Right renal pelvis (tissue), 4 donors: ENCODE measurements at regions not wholly inside any gene's neighbourhood (a gene's known extent, or its start where the extent isn't known, plus 50 kb on each side); places are given as distances from the start of the nearest gene placed in this dataset.

Experiments used
- DNase-seq, 4 donors: peaks; one replicate each; pipeline ENCODE4 v3.0.0-alpha.2; 2013; ENCODE audit warnings: low read depth in 4 of 4, low spot score in 3 of 4, missing footprints in 1 of 4

GRCh38 chr3:147987549-147987948 is 578.4 kb downstream of the ZIC1 start:
- no peak for DNase-seq

GRCh38 chr3:147989344-147989743 is 580.2 kb downstream of the ZIC1 start:
- DNase-seq: no peak

GRCh38 chr3:148002705-148003205 is 593.6 kb downstream of the ZIC1 start:
- DNase-seq: no peak

- no peak for DNase-seq
Observed at GRCh38 chr3:148004331-148004730, 595.2 kb downstream of the ZIC1 start.

GRCh38 chr3:148005456-148005855 is 596.3 kb downstream of the ZIC1 start:
- DNase-seq: no peak

GRCh38 chr3:148006508-148006907 is 597.3 kb downstream of the ZIC1 start:
- no peak for DNase-seq

- DNase-seq: no peak
Observed at GRCh38 chr3:148008591-148008990, 599.4 kb downstream of the ZIC1 start.

- DNase-seq: no peak
Observed at GRCh38 chr3:148020861-148021260, 611.7 kb downstream of the ZIC1 start.

GRCh38 chr3:148021381-148021780 is 612.2 kb downstream of the ZIC1 start:
- DNase-seq: no peak

- no peak for DNase-seq
Observed at GRCh38 chr3:148023994-148024393, 614.8 kb downstream of the ZIC1 start.

- no peak for DNase-seq
Observed at GRCh38 chr3:148026009-148026588, 616.9 kb downstream of the ZIC1 start.

- no peak for DNase-seq
Observed at GRCh38 chr3:148030975-148031374, 621.8 kb downstream of the ZIC1 start.

- DNase-seq: no peak
Observed at GRCh38 chr3:148034353-148034752, 625.2 kb downstream of the ZIC1 start.

GRCh38 chr3:148036331-148036876 is 627.2 kb downstream of the ZIC1 start:
- DNase-seq: no peak

GRCh38 chr3:148042663-148043445 is 633.7 kb downstream of the ZIC1 start:
- no peak for DNase-seq

- DNase-seq: no peak
Observed at GRCh38 chr3:148044151-148044550, 635.0 kb downstream of the ZIC1 start.

GRCh38 chr3:148054999-148055398 is 642.7 kb upstream of the AGTR1 start:
- no peak for DNase-seq

- DNase-seq: no peak
Observed at GRCh38 chr3:148062590-148062989, 635.1 kb upstream of the AGTR1 start.

- DNase-seq: no peak
Observed at GRCh38 chr3:148066802-148067201, 630.9 kb upstream of the AGTR1 start.

GRCh38 chr3:148068466-148068865 is 629.2 kb upstream of the AGTR1 start:
- DNase-seq: no peak

- DNase-seq: no peak
Observed at GRCh38 chr3:148070041-148070440, 627.7 kb upstream of the AGTR1 start.
